ENCODE measurements at regions not wholly inside any gene's neighbourhood (a gene's known extent, or its start where the extent isn't known, plus 50 kb on each side); places are given as distances from the start of the nearest gene placed in this dataset.

GRCh38 chr5:165244407-165244806 is 1739.0 kb downstream of the MAT2B start:
- DNase-seq: no peak

DNA sequence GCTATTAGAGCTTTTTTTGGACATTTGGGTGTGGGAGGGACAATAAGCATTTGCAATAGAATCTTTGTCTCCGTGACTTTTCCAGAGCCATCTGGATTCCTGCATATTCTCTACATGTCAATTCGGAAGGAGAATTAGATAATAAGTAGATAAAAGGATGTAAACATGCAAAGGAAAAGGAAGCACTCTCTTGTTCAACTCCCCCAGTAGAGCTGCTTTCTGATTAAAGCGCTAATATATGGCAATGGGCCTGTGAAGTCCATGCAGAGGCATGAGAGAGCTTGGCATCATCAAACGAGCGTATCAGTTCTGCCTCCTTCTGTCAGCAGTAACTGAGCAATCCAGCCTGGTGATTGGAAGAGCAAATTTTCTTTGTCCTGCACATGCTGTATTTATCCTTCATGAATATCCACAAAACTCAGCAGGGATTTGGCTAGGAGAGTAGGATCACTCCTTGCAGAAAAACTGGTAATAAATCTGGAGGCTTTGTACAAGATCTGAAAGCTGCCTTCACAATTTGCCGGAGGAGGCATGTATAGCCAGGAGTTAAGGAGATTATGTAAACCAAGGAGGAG is 1752.9 kb downstream of the MAT2B start:
- DNase-seq: no peak

- DNase-seq: no peak
Observed at GRCh38 chr5:165260426-165260825, 1755.0 kb downstream of the MAT2B start.

DNA sequence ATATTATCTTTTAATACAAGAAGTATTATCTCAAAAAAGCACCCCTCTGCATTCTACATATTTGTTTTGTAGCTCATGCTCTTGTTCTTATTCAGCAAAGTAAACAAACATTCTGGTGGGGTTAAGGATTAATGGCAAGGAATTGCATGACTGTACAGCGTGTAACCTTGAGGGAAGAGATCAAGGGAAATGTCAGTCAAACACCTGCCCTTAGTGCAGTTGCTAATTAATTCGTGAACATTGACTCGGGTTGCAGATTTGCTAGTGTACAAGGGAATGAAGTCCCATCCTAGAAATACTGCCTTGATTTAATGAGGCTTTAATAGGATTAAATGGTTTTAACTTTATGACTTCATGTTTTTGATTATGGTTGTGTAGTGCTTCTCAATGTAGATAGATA is 1758.1 kb downstream of the MAT2B start:
- DNase-seq: no peak

DNA sequence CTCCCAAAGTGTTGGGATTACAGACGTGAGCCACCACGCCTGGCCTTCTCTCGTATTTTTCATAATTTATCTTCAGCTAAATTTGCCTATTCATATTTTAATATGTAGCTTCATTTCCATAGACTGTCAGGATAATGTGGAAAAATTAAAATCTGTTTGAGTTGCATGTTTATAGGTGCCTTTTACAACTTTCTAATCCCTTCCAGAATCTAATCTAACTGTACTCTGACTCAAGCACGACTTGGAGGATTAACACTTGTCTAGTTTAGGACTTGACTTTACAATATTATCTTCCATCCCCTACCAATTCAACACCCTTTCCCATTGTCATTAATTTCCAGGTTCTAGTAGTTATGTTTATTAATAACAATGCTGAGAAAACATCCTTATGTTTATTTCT is 1761.5 kb downstream of the MAT2B start:
- no peak for DNase-seq

- DNase-seq: no peak
Observed at GRCh38 chr5:165272436-165272835, 1767.0 kb downstream of the MAT2B start.

GRCh38 chr5:165277661-165278060 is 1772.2 kb downstream of the MAT2B start:
- DNase-seq: no peak

DNA sequence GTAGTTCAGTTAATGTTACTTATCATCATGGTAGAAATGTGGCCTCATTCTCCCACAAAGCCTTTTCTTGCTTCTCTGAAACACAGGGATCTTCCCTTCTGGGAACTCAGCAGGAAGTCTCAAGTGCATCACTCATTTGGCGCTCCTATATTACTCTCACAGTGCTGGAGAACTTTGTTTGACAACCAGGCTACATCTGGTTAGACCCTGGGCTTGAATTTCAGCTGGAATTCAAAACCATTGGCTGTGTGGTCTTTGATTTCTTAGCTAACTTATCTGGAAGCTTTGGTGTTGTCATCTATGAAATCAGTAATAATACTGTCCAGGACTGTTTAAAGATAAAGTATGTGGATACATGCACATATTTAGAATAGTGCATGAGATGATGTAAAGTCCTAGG is 1777.1 kb downstream of the MAT2B start:
- no peak for DNase-seq

GRCh38 chr5:165286692-165287091 is 1781.3 kb downstream of the MAT2B start:
- DNase-seq: no peak

DNA sequence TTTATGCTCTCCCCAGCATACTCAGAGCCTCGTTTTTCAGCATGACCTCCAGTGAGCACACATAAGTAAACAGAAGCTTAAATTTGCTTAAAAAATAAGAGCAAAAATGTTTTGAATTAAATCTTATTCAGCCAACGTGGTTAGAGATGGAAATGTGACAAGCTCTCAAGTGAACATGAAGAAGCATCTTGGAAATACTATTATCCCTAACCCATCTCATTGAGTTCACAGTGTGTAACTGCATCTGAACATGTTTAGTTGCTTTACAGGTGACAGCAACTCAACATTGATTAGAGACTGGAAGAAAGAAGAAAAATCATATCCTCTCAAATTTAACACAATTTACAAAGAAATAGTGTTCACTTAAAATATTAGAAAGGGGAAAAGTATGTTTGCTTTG is 1785.1 kb downstream of the MAT2B start:
- no peak for DNase-seq

DNA sequence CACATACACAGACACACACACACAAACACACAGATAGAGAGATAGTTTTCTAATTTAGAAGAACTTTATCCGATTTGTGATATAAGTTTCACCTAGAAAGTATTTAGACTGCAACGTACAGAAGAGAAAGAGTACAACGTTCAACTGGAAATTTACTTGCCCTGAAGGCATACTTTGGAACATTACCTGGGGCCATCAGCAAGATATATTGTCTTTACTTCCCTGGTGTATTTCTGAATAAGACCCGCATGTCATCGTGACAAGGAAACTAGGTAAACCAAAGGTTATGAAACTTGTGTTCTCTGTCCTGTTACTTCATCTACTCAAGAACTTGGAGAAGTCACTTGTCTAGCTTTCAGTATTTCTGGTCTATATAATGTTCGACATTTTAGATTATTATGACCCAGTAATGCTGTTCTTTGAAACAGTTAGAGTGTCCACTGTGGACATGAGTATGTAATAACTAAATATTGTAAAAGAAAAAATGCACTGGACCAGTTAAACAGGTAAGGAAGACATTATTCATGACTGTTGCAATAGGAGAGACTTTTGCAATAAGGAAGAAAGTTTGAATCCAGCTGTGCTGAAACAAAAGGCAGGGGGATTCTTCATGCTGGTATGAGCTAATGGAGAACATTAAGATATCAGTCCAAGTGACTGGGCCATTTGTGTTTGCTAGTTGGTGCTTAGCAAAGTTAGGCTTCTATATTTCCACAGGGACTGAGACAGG is 1791.1 kb downstream of the MAT2B start:
- DNase-seq: no peak

DNA sequence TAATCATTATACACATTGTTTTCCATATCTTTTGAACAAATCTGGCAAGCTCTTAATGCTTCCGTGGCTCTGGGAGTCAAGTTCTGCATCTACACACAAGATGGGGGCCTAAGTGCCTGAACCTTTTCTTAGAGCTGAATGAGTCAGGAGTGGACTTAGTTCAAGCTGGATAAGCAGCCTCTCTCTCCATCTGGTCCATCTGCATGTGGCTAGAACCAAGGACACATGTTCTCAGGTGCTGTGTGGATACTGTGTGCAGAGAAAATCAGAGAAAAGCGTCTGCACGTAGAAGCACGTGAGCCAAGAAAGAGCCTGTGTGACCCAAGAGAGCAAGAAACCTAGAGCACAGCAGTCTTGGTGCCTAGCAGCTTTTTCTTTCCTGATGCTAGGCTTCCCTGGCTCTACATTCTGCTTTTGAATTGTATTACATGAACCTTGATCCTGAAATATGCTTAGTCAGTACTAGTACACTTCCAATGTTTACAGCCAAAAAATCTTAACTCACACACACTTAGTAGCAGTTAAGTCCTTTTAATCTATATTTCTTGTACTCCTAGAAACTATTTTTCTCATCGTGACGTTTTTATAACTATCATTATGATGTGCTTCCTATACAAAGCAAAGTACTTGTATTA is 1798.9 kb downstream of the MAT2B start:
- DNase-seq: no peak

GRCh38 chr5:165305596-165305995 is 1800.2 kb downstream of the MAT2B start:
- no peak for DNase-seq

- no peak for DNase-seq
Observed at GRCh38 chr5:165309446-165309845, 1804.0 kb downstream of the MAT2B start.

- DNase-seq: no peak
Observed at GRCh38 chr5:165310031-165310430, 1804.6 kb downstream of the MAT2B start.

DNA sequence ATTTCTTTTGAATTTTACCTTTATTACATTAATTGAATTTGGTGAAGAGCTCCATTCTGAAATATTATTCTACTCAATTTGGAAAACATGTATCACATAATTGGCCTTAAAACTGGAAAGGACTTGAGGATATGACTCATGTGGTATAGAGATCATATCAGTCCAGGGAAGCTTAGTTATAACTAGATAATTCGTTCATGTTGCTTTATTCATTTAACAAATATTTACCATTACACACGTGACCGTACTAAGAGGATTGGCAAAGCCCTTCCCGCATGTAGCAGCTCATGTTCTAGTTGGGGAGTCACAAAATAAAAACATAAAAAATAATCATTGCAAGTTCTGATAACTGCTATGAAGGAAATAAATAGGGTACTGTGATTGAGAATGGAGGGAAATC is 1816.5 kb downstream of the MAT2B start:
- no peak for DNase-seq

GRCh38 chr5:165325221-165325620 is 1819.8 kb downstream of the MAT2B start:
- DNase-seq: no peak

DNA sequence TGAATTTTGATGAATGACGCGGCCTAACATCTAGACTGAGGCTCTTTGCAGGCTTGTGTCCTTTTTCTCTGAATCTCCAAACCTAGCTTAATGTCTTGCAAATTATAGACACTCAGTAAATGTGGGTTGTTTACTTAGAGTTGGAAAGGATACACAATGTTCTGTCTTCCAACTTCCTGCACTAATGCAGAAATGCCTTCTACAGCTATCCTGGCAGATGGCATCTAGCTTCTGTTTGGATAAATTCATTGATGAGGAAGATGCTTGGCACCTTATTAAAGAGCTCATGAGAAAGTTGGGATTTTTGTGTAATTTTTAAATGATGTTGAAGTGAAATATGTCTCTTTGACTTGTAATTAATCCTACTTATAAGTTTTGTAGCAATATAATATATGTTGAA is 1822.2 kb downstream of the MAT2B start:
- DNase-seq: no peak

DNA sequence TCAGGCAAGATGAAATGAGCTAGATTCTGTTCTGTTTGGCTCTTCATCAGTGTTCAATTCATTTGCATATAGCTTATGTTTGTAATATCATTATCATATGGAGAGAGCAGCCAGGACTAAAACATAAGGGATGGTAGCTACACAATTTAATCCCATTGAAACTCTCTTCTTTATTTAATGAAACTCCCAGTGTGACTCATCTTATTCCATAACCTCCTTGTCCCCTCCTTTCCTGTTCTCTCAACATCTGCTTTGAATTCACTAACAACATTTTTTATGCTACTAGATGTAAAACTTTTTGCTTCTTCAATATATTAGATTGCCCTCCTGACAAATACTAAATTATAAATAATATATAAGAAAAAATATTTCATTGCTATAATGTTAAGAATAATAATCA is 1823.4 kb downstream of the MAT2B start:
- DNase-seq: no peak

- DNase-seq: no peak
Observed at GRCh38 chr5:165333623-165334022, 1828.2 kb downstream of the MAT2B start.

DNA sequence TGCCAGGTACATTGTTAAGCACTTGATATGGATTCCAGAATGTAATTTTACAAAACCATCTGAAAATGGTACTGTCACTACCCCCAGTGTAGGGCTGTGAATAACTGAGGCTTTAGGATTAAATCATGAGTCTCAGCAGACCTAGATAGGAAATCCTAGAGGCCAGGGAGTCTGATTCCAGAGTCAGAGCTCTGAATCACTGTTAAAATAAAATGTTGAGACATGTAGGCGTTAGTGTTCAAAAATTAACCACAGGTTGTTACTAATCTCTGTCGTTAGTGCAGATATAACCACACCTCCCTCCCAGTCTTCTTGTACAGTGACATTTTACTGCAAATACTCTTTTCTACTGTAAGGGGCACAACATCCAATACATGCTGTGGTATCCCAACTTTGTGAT is 1828.8 kb downstream of the MAT2B start:
- DNase-seq: no peak

DNA sequence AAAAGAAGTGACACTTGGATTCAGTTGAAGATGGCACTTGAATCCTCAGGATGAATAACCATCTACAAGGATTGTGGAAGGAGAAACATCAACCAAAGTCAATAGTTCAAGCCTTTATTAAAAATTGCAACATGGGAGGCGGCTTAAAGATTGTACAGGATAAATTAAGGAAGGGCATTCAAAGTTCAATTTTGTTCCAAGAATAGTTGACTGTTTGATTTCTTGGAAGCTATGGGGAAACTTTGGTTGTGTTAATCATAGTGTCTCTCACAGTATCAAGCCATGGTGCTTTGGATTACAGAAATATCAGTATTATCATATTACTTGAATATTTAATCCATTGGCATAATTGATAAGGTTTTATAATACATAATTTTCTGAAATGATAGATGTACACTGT is 1844.3 kb downstream of the MAT2B start:
- no peak for DNase-seq

DNA sequence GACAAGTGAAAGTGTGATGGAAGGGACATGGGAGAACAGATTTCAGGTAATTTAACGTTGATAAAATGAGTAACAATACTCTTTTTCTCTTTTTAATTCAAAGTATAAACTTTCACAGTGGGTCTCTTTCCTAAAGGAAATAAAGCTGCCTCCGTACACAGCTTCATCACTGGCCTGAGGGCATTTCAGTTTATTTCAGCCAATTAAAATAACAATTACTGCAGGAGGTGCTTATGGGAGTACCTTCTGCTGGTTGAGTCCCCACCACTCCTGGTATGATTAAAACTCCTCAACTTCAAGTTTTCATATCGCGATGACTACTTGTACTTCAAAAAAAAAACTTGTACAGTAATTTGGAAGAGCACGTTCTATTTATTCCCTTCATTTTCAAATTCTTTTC is 1845.9 kb downstream of the MAT2B start:
- no peak for DNase-seq

DNA sequence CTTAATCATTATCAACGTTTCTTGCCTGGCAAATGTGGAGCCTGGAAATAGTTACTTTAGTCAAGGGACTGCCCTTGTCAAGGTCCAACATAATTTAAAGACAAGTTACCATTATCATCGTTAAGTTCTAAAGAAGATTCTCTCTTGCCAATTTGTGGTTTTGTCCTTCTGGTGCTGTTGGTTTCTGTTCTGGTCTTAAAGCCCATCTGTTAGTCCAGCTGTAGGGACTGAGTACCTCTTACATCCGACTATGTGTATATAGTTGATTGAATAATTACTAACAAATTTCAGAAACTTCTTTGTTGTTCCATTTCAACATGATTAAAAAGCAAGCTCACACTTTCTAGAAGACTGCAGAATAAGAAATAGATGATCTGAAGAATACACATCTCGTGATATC is 1854.9 kb downstream of the MAT2B start:
- DNase-seq: no peak
